ENCODE measurements at regions not wholly inside any gene's neighbourhood (a gene's known extent, or its start where the extent isn't known, plus 50 kb on each side); places are given as distances from the start of the nearest gene placed in this dataset.

- TF ChIP-seq AFF4 (CRISPR knock-in tag; IDR thresholded peaks at IDR 0.05) (0 out of 2 replicates have a peak, but pooled peaks have one; percentile 39), ZNF277 (CRISPR knock-in tag; IDR thresholded peaks at IDR 0.05; ENCODE audit: borderline replicate concordance) (no peak), ZNF3 (CRISPR knock-in tag; IDR thresholded peaks at IDR 0.05) (no peak), TAF15 (IDR thresholded peaks at IDR 0.05; ENCODE audit: low read depth, low read length) (no peak), ZC3H4 (CRISPR knock-in tag; IDR thresholded peaks at IDR 0.05; ENCODE audit: borderline replicate concordance) (no peak), DLX4 (CRISPR knock-in tag; IDR thresholded peaks at IDR 0.05) (no peak), RNF2 (IDR thresholded peaks at IDR 0.05) (no peak), ATF1 (CRISPR knock-in tag; IDR thresholded peaks at IDR 0.05) (no peak), ATF1 (tag; IDR thresholded peaks at IDR 0.05) (no peak), PML (IDR thresholded peaks at IDR 0.05; ENCODE audit: low read length) (no peak), ETV5 (CRISPR knock-in tag; IDR thresholded peaks at IDR 0.05; ENCODE audit: low read depth) (no peak), ZFP36 (IDR thresholded peaks at IDR 0.05; ENCODE audit: low read depth, low read length, partially characterized antibody) (no peak), PRMT5 (CRISPR knock-in tag; IDR thresholded peaks at IDR 0.05) (no peak), GABPA (tag; conservative IDR thresholded peaks at IDR 0.05; ENCODE audit: low read depth) (no peak), JUND (IDR thresholded peaks at IDR 0.05; ENCODE audit: borderline replicate concordance, low read depth, low read length) (peak; percentile 83), JUND (tag; IDR thresholded peaks at IDR 0.05; ENCODE audit: borderline replicate concordance, low read depth, low read length) (peak; percentile 83; the same call in 2 of the 3 replicates), SP1 (CRISPR knock-in tag; IDR thresholded peaks at IDR 0.05) (no peak)
Observed at GRCh38 chr6:134373282-134373922, 55.5 kb upstream of the SGK1 start (continued).
